Keratinocyte (primary cell): ENCODE measurements at regions not wholly inside any gene's neighbourhood (a gene's known extent, or its start where the extent isn't known, plus 50 kb on each side); places are given as distances from the start of the nearest gene placed in this dataset.

ENCODE experiments used
- CTCF ChIP-seq, 3 experiments: IDR thresholded peaks in 1 of 3; conservative IDR thresholded peaks in 1 of 3; optimal IDR thresholded peaks in 1 of 3; 2 replicates in 2 of 3; 3 replicates in 1 of 3; pipeline versions ENCODE3 to v1.5.1; 2011; ENCODE audit warnings: low read length in 3 of 3, mild to moderate bottlenecking in 3 of 3, moderate library complexity in 2 of 3, control low read depth in 1 of 3, inconsistent platforms in 1 of 3; ENCODE audit not compliant: insufficient read depth in 2 of 3; ENCODE audit errors: extremely low read depth in 1 of 3
- EZH2 ChIP-seq: IDR thresholded peaks from one replicate; pipeline ENCODE4 v1.6.1; 2012; ENCODE audit warnings: inconsistent platforms, mild to moderate bottlenecking, low read length, moderate library complexity

- TF ChIP-seq CTCF (optimal IDR thresholded peaks at IDR 0.05 in 1 of 3, IDR thresholded peaks at IDR 0.05 in 1 of 3, conservative IDR thresholded peaks at IDR 0.05 in 1 of 3; ENCODE audit: extremely low read depth in 1 of 3, insufficient read depth in 2 of 3, low read length in 3 of 3) (no peak), EZH2 (no peak)
Measured at GRCh38 chr2:235211056-235211455, 259.2 kb downstream of the SH3BP4 start.
